Stimulated activated effector memory CD8-positive, alpha-beta T cell treated with anti-CD3 and anti-CD28 coated beads, Interleukin-12 subunit alpha, Interleukin-12 subunit beta, amount 100 ng/mL, for 72 hours (primary cell): ENCODE measurements at regions not wholly inside any gene's neighbourhood (a gene's known extent, or its start where the extent isn't known, plus 50 kb on each side); places are given as distances from the start of the nearest gene placed in this dataset.

Source experiments
- ATAC-seq: fragments of 150-1000 bp; cut with Tn5 transposase; 2 replicates; pipeline ENCODE4 v1.10.0; 2021
- DNase-seq, 2 donors: peaks; one replicate each; pipeline ENCODE4 v3.0.0; 2021 to 2022; ENCODE audit warnings: low spot score in 2 of 2
- H3K27ac Mint-ChIP-seq: one replicate; pipeline ENCODE4 v1.8.0; 2022; ENCODE audit warnings: mild to moderate bottlenecking, mixed read lengths
- H3K36me3 Mint-ChIP-seq: one replicate; pipeline ENCODE4 v1.8.0; 2022; ENCODE audit warnings: mild to moderate bottlenecking, mixed read lengths
- H3K4me1 Mint-ChIP-seq: one replicate; pipeline ENCODE4 v1.8.0; 2022; ENCODE audit warnings: mixed read lengths
- H3K4me3 Mint-ChIP-seq: one replicate; pipeline ENCODE4 v1.8.0; 2022; ENCODE audit warnings: mild to moderate bottlenecking, mixed read lengths
- H3K9me3 Mint-ChIP-seq: one replicate; pipeline ENCODE4 v1.8.0; 2022; ENCODE audit warnings: mixed read lengths

GRCh38 chr6:9403736-9404135 is 968.4 kb upstream of the SLC35B3 start:
- Mint-ChIP-seq H3K27ac (no peak overlapping the region), H3K36me3 (no peaks in the 10 kb centered on the region), H3K9me3 (peaks cover 9% of the 10 kb centered on the region), H3K4me1 (no peaks in the 10 kb centered on the region), H3K4me3 (no peak overlapping the region)
- DNase-seq = no peak
- no peak for ATAC-seq

GRCh38 chr6:9401960-9402359 is 966.6 kb upstream of the SLC35B3 start:
- no peak for DNase-seq
- H3K4me3 Mint-ChIP-seq = no peak overlapping the region
- H3K27ac Mint-ChIP-seq = no peak overlapping the region
- H3K9me3 Mint-ChIP-seq = peaks cover 9% of the 10 kb centered on the region
- H3K4me1 Mint-ChIP-seq = no peaks in the 10 kb centered on the region
- H3K36me3 Mint-ChIP-seq = no peaks in the 10 kb centered on the region
- no peak for ATAC-seq

GRCh38 chr6:9399916-9400315 is 964.6 kb upstream of the SLC35B3 start:
- no peak for ATAC-seq
- no peaks in the 10 kb centered on the region for H3K4me1 Mint-ChIP-seq

GRCh38 chr6:9398767-9399373 is 963.5 kb upstream of the SLC35B3 start:
- DNase-seq (no peak), ATAC-seq (no peak)
- Mint-ChIP-seq H3K27ac (no peak overlapping the region), H3K36me3 (no peaks in the 10 kb centered on the region), H3K4me1 (no peaks in the 10 kb centered on the region), H3K4me3 (no peak overlapping the region), H3K9me3 (peaks cover 15% of the 10 kb centered on the region)

More at GRCh38 chr6:9399916-9400315, 964.6 kb upstream of the SLC35B3 start:
- Mint-ChIP-seq H3K9me3 (peaks cover 9% of the 10 kb centered on the region), H3K4me3 (no peak overlapping the region), H3K36me3 (no peaks in the 10 kb centered on the region), H3K27ac (no peak overlapping the region)
- no peak for DNase-seq

- ATAC-seq (no peak), DNase-seq (no peak)
- Mint-ChIP-seq H3K4me1 (no peaks in the 10 kb centered on the region), H3K36me3 (no peaks in the 10 kb centered on the region), H3K9me3 (peaks cover 15% of the 10 kb centered on the region), H3K4me3 (no peak overlapping the region), H3K27ac (no peak overlapping the region)
Measured at GRCh38 chr6:9398071-9398766, 962.9 kb upstream of the SLC35B3 start.

GRCh38 chr6:9388596-9388995 is 953.3 kb upstream of the SLC35B3 start:
- no peak for ATAC-seq
- H3K4me3 Mint-ChIP-seq = no peak overlapping the region

GRCh38 chr6:9380568-9380967 is 945.2 kb upstream of the SLC35B3 start:
- H3K27ac Mint-ChIP-seq = no peak overlapping the region
- ATAC-seq = no peak
- DNase-seq = no peak
- H3K4me3 Mint-ChIP-seq = no peak overlapping the region
- H3K9me3 Mint-ChIP-seq = peaks cover 17% of the 10 kb centered on the region
- H3K4me1 Mint-ChIP-seq = no peaks in the 10 kb centered on the region
- H3K36me3 Mint-ChIP-seq = no peaks in the 10 kb centered on the region

More at GRCh38 chr6:9388596-9388995, 953.3 kb upstream of the SLC35B3 start:
- no peak for DNase-seq
- no peaks in the 10 kb centered on the region for H3K36me3 Mint-ChIP-seq
- H3K9me3 Mint-ChIP-seq = peaks cover 18% of the 10 kb centered on the region
- no peaks in the 10 kb centered on the region for H3K4me1 Mint-ChIP-seq
- no peak overlapping the region for H3K27ac Mint-ChIP-seq

GRCh38 chr6:9373308-9373707 is 938.0 kb upstream of the SLC35B3 start:
- Mint-ChIP-seq H3K36me3 (no peaks in the 10 kb centered on the region), H3K27ac (no peak overlapping the region), H3K9me3 (peaks cover 10% of the 10 kb centered on the region), H3K4me1 (no peaks in the 10 kb centered on the region), H3K4me3 (no peak overlapping the region)
- DNase-seq (no peak), ATAC-seq (no peak)

- Mint-ChIP-seq H3K27ac (no peak overlapping the region), H3K36me3 (no peaks in the 10 kb centered on the region), H3K4me1 (no peaks in the 10 kb centered on the region), H3K4me3 (no peak overlapping the region), H3K9me3 (peaks cover 12% of the 10 kb centered on the region)
- DNase-seq (no peak), ATAC-seq (no peak)
Measured at GRCh38 chr6:9370480-9370879, 935.1 kb upstream of the SLC35B3 start.

GRCh38 chr6:9365378-9365777 is 930.0 kb upstream of the SLC35B3 start:
- DNase-seq (no peak), ATAC-seq (no peak)
- Mint-ChIP-seq H3K4me1 (no peaks in the 10 kb centered on the region), H3K9me3 (peaks cover 11% of the 10 kb centered on the region), H3K27ac (no peak overlapping the region), H3K36me3 (no peaks in the 10 kb centered on the region), H3K4me3 (no peak overlapping the region)

GRCh38 chr6:9361749-9362148 is 926.4 kb upstream of the SLC35B3 start:
- Mint-ChIP-seq H3K36me3 (no peaks in the 10 kb centered on the region), H3K4me1 (no peaks in the 10 kb centered on the region), H3K4me3 (no peak overlapping the region), H3K27ac (no peak overlapping the region), H3K9me3 (peaks cover 13% of the 10 kb centered on the region)
- ATAC-seq (no peak), DNase-seq (no peak)

GRCh38 chr6:9360881-9361280 is 925.5 kb upstream of the SLC35B3 start:
- H3K4me3 Mint-ChIP-seq = no peak overlapping the region
- H3K9me3 Mint-ChIP-seq = peaks cover 12% of the 10 kb centered on the region

GRCh38 chr6:9347608-9348007 is 912.3 kb upstream of the SLC35B3 start:
- no peak for ATAC-seq
- DNase-seq = no peak
- no peaks in the 10 kb centered on the region for H3K36me3 Mint-ChIP-seq
- H3K9me3 Mint-ChIP-seq = peaks cover 19% of the 10 kb centered on the region
- no peak overlapping the region for H3K27ac Mint-ChIP-seq
- no peak overlapping the region for H3K4me3 Mint-ChIP-seq
- no peaks in the 10 kb centered on the region for H3K4me1 Mint-ChIP-seq

More at GRCh38 chr6:9360881-9361280, 925.5 kb upstream of the SLC35B3 start:
- no peaks in the 10 kb centered on the region for H3K4me1 Mint-ChIP-seq
- DNase-seq = no peak
- no peak for ATAC-seq
- no peaks in the 10 kb centered on the region for H3K36me3 Mint-ChIP-seq
- H3K27ac Mint-ChIP-seq = no peak overlapping the region

GRCh38 chr6:9346923-9347322 is 911.6 kb upstream of the SLC35B3 start:
- H3K36me3 Mint-ChIP-seq = no peaks in the 10 kb centered on the region
- ATAC-seq (no peak), DNase-seq (no peak)
- H3K4me3 Mint-ChIP-seq = no peak overlapping the region
- H3K4me1 Mint-ChIP-seq = no peaks in the 10 kb centered on the region
- peaks cover 21% of the 10 kb centered on the region for H3K9me3 Mint-ChIP-seq
- H3K27ac Mint-ChIP-seq = no peak overlapping the region

GRCh38 chr6:9335431-9335830 is 900.1 kb upstream of the SLC35B3 start:
- no peak for DNase-seq
- H3K36me3 Mint-ChIP-seq = no peaks in the 10 kb centered on the region
- H3K27ac Mint-ChIP-seq = no peak overlapping the region

GRCh38 chr6:9334979-9335378 is 899.6 kb upstream of the SLC35B3 start:
- no peak overlapping the region for H3K27ac Mint-ChIP-seq
- no peaks in the 10 kb centered on the region for H3K4me1 Mint-ChIP-seq
- no peaks in the 10 kb centered on the region for H3K36me3 Mint-ChIP-seq
- ATAC-seq (no peak), DNase-seq (no peak)
- no peak overlapping the region for H3K4me3 Mint-ChIP-seq
- peaks cover 8% of the 10 kb centered on the region for H3K9me3 Mint-ChIP-seq

More at GRCh38 chr6:9335431-9335830, 900.1 kb upstream of the SLC35B3 start:
- H3K4me1 Mint-ChIP-seq = no peaks in the 10 kb centered on the region
- no peak for ATAC-seq
- H3K9me3 Mint-ChIP-seq = peaks cover 8% of the 10 kb centered on the region
- H3K4me3 Mint-ChIP-seq = no peak overlapping the region
